Right lung (tissue), 2 donors: ENCODE measurements at regions not wholly inside any gene's neighbourhood (a gene's known extent, or its start where the extent isn't known, plus 50 kb on each side); places are given as distances from the start of the nearest gene placed in this dataset.

Experiments
- DNase-seq, 2 donors: peaks; one replicate each; pipeline ENCODE4 v3.0.0-alpha.2; 2013

- no peak for DNase-seq
These were observed 53.4 kb upstream of the GJB5 start for GRCh38 chr1:34701326-34702060.
